SK-N-MC (cell line): ENCODE measurements at regions not wholly inside any gene's neighbourhood (a gene's known extent, or its start where the extent isn't known, plus 50 kb on each side); places are given as distances from the start of the nearest gene placed in this dataset.

Experiments used
- EZH2 ChIP-seq: fragments of 200-600 bp; sonication (generic); IDR thresholded peaks from one replicate; pipeline ENCODE4 v1.6.1; 2017; ENCODE audit warnings: antibody characterized with exemption
- POLR2AphosphoS5 ChIP-seq: IDR thresholded peaks from 2 replicates; pipeline ENCODE4 v1.6.1; 2012; ENCODE audit warnings: mild to moderate bottlenecking, low read depth, low read length, borderline replicate concordance

- TF ChIP-seq POLR2AphosphoS5 = no peak
- no peak for TF ChIP-seq EZH2
Observed at GRCh38 chr13:47421525-47421924, 524.7 kb upstream of the HTR2A start.
